GM15510 (cell line): ENCODE measurements at regions not wholly inside any gene's neighbourhood (a gene's known extent, or its start where the extent isn't known, plus 50 kb on each side); places are given as distances from the start of the nearest gene placed in this dataset.

Source experiments
- POLR2A ChIP-seq: IDR thresholded peaks from 3 replicates; pipeline ENCODE4 v1.6.1; 2011; ENCODE audit warnings: borderline replicate concordance; ENCODE audit not compliant: insufficient read length; ENCODE audit errors: extremely low read depth

GRCh38 chr6:6884916-6885315 is 222.8 kb upstream of the RREB1 start:
- no peak for TF ChIP-seq POLR2A

- no peak for TF ChIP-seq POLR2A
These were observed 222.1 kb upstream of the RREB1 start for GRCh38 chr6:6885521-6886170.

GRCh38 chr6:6886171-6886885 is 221.4 kb upstream of the RREB1 start:
- TF ChIP-seq POLR2A: no peak

GRCh38 chr6:6886886-6887285 is 220.9 kb upstream of the RREB1 start:
- TF ChIP-seq POLR2A: no peak

GRCh38 chr6:6889601-6890000 is 218.2 kb upstream of the RREB1 start:
- TF ChIP-seq POLR2A: no peak

GRCh38 chr6:6890400-6890858 is 217.3 kb upstream of the RREB1 start:
- no peak for TF ChIP-seq POLR2A

GRCh38 chr6:6891125-6891721 is 216.5 kb upstream of the RREB1 start:
- TF ChIP-seq POLR2A: no peak

- no peak for TF ChIP-seq POLR2A
These were observed 215.8 kb upstream of the RREB1 start for GRCh38 chr6:6891949-6892461.

- no peak for TF ChIP-seq POLR2A
These were observed 214.8 kb upstream of the RREB1 start for GRCh38 chr6:6892744-6893583.

GRCh38 chr6:6893701-6894100 is 214.1 kb upstream of the RREB1 start:
- TF ChIP-seq POLR2A: no peak

GRCh38 chr6:6895929-6896328 is 211.8 kb upstream of the RREB1 start:
- no peak for TF ChIP-seq POLR2A

GRCh38 chr6:6897140-6897539 is 210.6 kb upstream of the RREB1 start:
- TF ChIP-seq POLR2A: no peak

GRCh38 chr6:6900569-6901204 is 207.1 kb upstream of the RREB1 start:
- no peak for TF ChIP-seq POLR2A

GRCh38 chr6:6901205-6901719 is 206.5 kb upstream of the RREB1 start:
- TF ChIP-seq POLR2A: no peak
